HepG2 (cell line): ENCODE measurements at regions not wholly inside any gene's neighbourhood (a gene's known extent, or its start where the extent isn't known, plus 50 kb on each side); places are given as distances from the start of the nearest gene placed in this dataset.

Source experiments
- BRF2 ChIP-seq: sonication (generic); formaldehyde crosslinking; IDR thresholded peaks from 2 replicates; pipeline ENCODE4 v1.8.1; 2022; ENCODE audit warnings: mild to moderate bottlenecking, missing genetic modification reagents
- CC2D1A ChIP-seq: sonication (generic); formaldehyde crosslinking; IDR thresholded peaks from 2 replicates; pipeline ENCODE4 v1.8.1; 2023; ENCODE audit warnings: mild to moderate bottlenecking, missing genetic modification reagents
- ELF1 ChIP-seq: sonication (generic); formaldehyde crosslinking; IDR thresholded peaks from 2 replicates; pipeline ENCODE4 v1.4.0; 2020; ENCODE audit warnings: missing genetic modification reagents
- ETV6 ChIP-seq: sonication (generic); formaldehyde crosslinking; conservative IDR thresholded peaks from 2 replicates; pipeline ENCODE4 v1.4.0; 2020; ENCODE audit warnings: missing genetic modification reagents
- FOXA3 ChIP-seq: IDR thresholded peaks from 2 replicates; pipeline ENCODE4 v1.6.1; 2016; ENCODE audit warnings: missing genetic modification reagents, missing compliant biosample characterization
- JDP2 ChIP-seq: sonication (generic); formaldehyde crosslinking; IDR thresholded peaks from 2 replicates; pipeline ENCODE4 v1.8.1; 2022; ENCODE audit warnings: missing genetic modification reagents, borderline replicate concordance
- KDM4B ChIP-seq: sonication (generic); formaldehyde crosslinking; IDR thresholded peaks from 2 replicates; pipeline ENCODE4 v1.4.0; 2020; ENCODE audit warnings: missing genetic modification reagents
- POLR2AphosphoS5 ChIP-seq: IDR thresholded peaks from 2 replicates; pipeline ENCODE4 v1.6.1; 2012; ENCODE audit warnings: low read depth, low read length
- ZNF274 ChIP-seq: sonication (generic); formaldehyde crosslinking; IDR thresholded peaks from 2 replicates; pipeline ENCODE4 v1.5.1; 2020; ENCODE audit warnings: mild to moderate bottlenecking, missing genetic modification reagents
- TF ChIP-seq, protein P1 (sequence below): sonication (generic); formaldehyde crosslinking; IDR thresholded peaks from 2 replicates; pipeline ENCODE4 v1.5.0; 2020; ENCODE audit warnings: mild to moderate bottlenecking, missing genetic modification reagents, moderate library complexity
- TF ChIP-seq, protein P2 (sequence below): sonication (generic); formaldehyde crosslinking; IDR thresholded peaks from 2 replicates; pipeline ENCODE4 v1.8.1; 2023; ENCODE audit warnings: mild to moderate bottlenecking, missing genetic modification reagents, borderline replicate concordance
- TF ChIP-seq, protein P3 (sequence below): sonication (generic); formaldehyde crosslinking; IDR thresholded peaks from 2 replicates; pipeline ENCODE4 v1.4.0; 2020; ENCODE audit warnings: missing genetic modification reagents, borderline replicate concordance

DNA sequence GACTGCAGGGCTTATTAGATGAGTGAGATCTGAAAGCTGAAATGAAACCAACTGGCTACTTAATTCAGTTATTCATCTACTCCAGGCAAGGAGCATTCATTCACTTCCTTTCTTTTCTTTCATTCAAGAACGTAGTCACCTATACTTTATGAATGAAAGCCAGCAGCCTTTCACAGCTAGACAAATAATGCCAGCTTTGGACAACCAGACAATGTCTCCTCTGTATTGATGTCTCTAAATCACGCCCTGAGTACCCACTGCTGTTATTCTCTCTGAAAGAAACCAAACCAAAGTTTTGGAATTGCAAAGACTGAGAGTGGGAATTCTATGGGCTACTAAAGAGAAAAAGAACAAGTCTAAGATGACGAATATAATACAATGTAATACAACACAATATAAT, 121.2 kb upstream of the PTPN3 start:
- TF ChIP-seq, protein P1, sequence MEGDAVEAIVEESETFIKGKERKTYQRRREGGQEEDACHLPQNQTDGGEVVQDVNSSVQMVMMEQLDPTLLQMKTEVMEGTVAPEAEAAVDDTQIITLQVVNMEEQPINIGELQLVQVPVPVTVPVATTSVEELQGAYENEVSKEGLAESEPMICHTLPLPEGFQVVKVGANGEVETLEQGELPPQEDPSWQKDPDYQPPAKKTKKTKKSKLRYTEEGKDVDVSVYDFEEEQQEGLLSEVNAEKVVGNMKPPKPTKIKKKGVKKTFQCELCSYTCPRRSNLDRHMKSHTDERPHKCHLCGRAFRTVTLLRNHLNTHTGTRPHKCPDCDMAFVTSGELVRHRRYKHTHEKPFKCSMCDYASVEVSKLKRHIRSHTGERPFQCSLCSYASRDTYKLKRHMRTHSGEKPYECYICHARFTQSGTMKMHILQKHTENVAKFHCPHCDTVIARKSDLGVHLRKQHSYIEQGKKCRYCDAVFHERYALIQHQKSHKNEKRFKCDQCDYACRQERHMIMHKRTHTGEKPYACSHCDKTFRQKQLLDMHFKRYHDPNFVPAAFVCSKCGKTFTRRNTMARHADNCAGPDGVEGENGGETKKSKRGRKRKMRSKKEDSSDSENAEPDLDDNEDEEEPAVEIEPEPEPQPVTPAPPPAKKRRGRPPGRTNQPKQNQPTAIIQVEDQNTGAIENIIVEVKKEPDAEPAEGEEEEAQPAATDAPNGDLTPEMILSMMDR (CRISPR knock-in tag) = no peak
- TF ChIP-seq CC2D1A (CRISPR knock-in tag) (no peak), KDM4B (CRISPR knock-in tag) (no peak), POLR2AphosphoS5 (no peak), JDP2 (no peak), ETV6 (CRISPR knock-in tag) (no peak), ELF1 (CRISPR knock-in tag) (no peak), ZNF274 (CRISPR knock-in tag) (no peak), BRF2 (CRISPR knock-in tag) (no peak), FOXA3 (CRISPR knock-in tag) (no peak)
- TF ChIP-seq, protein P2, sequence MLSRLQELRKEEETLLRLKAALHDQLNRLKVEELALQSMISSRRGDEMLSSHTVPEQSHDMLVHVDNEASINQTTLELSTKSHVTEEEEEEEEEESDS = no peak
- TF ChIP-seq, protein P3, sequence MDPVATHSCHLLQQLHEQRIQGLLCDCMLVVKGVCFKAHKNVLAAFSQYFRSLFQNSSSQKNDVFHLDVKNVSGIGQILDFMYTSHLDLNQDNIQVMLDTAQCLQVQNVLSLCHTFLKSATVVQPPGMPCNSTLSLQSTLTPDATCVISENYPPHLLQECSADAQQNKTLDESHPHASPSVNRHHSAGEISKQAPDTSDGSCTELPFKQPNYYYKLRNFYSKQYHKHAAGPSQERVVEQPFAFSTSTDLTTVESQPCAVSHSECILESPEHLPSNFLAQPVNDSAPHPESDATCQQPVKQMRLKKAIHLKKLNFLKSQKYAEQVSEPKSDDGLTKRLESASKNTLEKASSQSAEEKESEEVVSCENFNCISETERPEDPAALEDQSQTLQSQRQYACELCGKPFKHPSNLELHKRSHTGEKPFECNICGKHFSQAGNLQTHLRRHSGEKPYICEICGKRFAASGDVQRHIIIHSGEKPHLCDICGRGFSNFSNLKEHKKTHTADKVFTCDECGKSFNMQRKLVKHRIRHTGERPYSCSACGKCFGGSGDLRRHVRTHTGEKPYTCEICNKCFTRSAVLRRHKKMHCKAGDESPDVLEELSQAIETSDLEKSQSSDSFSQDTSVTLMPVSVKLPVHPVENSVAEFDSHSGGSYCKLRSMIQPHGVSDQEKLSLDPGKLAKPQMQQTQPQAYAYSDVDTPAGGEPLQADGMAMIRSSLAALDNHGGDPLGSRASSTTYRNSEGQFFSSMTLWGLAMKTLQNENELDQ (CRISPR knock-in tag) = no peak
